ENCODE measurements at regions not wholly inside any gene's neighbourhood (a gene's known extent, or its start where the extent isn't known, plus 50 kb on each side); places are given as distances from the start of the nearest gene placed in this dataset.
A peak's percentile ranks its signal among the peaks of the same experiment; 100 is the strongest.

GRCh38 chr6:14981960-14982359 lies 263.9 kb upstream of the JARID2 start:
- H3K36me3 ChIP-seq (replicated peaks; ENCODE audit: insufficient read depth, low read depth), result no peaks in the 10 kb centered on the region
- H3K9me2 ChIP-seq (replicated peaks; ENCODE audit: insufficient read depth), result no peaks in the 10 kb centered on the region
- no peaks in the 10 kb centered on the region for H3K9me3 ChIP-seq (ENCODE audit: low read depth)
- no peak for TF ChIP-seq EZH2phosphoT487 (IDR thresholded peaks at IDR 0.05; ENCODE audit: low read depth, severe bottlenecking, unreplicated experiment)
- TF ChIP-seq, protein P1, sequence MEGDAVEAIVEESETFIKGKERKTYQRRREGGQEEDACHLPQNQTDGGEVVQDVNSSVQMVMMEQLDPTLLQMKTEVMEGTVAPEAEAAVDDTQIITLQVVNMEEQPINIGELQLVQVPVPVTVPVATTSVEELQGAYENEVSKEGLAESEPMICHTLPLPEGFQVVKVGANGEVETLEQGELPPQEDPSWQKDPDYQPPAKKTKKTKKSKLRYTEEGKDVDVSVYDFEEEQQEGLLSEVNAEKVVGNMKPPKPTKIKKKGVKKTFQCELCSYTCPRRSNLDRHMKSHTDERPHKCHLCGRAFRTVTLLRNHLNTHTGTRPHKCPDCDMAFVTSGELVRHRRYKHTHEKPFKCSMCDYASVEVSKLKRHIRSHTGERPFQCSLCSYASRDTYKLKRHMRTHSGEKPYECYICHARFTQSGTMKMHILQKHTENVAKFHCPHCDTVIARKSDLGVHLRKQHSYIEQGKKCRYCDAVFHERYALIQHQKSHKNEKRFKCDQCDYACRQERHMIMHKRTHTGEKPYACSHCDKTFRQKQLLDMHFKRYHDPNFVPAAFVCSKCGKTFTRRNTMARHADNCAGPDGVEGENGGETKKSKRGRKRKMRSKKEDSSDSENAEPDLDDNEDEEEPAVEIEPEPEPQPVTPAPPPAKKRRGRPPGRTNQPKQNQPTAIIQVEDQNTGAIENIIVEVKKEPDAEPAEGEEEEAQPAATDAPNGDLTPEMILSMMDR (IDR thresholded peaks at IDR 0.05; ENCODE audit: poor library complexity), result no peak
- TF ChIP-seq EZH2 (IDR thresholded peaks at IDR 0.05; ENCODE audit: borderline replicate concordance), result no peak
- no peak overlapping the region for H3K4me2 ChIP-seq
- no peaks in the 10 kb centered on the region for H3K27me3 ChIP-seq
- no peaks in the 10 kb centered on the region for H4K20me1 ChIP-seq (ENCODE audit: insufficient read depth, poor library complexity, severe bottlenecking)
- H3K79me2 ChIP-seq, result no peaks in the 10 kb centered on the region
- no peak for DNase-seq (ENCODE audit: low spot score)
- WGBS (ENCODE audit: low lambda C conversion rate, missing lambda C conversion rate), result 86% methylated on average over 8 of the region's 8 CpGs
- H3K4me1 ChIP-seq (ENCODE audit: insufficient read depth), result peaks cover 9% of the 10 kb centered on the region
- no peak overlapping the region for H2AFZ ChIP-seq
- no peak overlapping the region for H3K27ac ChIP-seq
- H3K4me3 ChIP-seq, result no peak overlapping the region

DNA sequence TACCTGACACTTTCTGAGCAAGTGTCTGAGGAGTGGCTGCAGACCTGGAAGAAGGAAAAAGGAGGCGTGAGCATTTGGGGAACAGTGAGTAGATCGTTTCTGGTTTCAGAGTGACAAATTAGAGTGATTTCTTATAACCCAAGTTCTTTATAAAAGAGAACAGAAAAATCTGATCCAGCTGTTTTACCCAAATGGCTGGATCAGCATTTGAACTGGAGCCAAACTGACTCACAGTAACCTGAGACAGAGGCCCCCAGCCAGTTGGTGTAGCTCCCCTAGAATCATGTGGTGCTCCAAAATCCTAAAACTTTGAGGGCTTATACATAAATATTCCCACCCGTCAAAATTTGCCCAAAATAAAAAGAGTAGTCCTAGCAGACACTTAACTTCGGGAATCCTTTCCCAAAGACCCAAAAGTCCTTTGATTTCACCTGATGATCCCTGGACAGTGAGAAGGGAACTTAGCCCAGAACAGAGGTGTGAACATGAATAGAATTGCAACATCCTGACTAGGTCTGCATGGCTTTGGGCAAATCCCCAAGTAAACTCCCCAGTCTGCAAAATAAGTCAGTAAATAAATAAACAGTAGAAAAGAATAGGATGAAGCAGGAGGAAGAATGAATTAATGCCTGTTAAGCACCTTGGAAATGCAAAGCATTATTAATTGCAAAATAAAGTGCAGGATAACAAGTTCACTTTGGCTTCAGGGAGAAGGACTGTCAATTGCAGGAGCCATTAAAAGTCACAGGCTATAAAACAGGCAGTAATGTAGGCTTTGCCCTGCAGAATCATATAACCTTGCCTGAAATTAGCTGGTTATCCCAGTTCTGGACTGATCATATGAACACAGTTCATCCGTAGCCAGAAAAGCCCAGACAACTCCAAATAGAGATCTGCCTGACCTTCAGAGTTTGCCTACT lies 262.0 kb upstream of the JARID2 start:
- H3K4me2 ChIP-seq, result peak overlapping the region; percentile 30
- H3K4me3 ChIP-seq, result no peak overlapping the region
- H3K36me3 ChIP-seq (replicated peaks; ENCODE audit: insufficient read depth, low read depth), result no peaks in the 10 kb centered on the region
- no peak overlapping the region for H2AFZ ChIP-seq
- no peaks in the 10 kb centered on the region for H3K9me3 ChIP-seq (ENCODE audit: low read depth)
- H3K27ac ChIP-seq, result peak overlapping the region; percentile 2
- peaks cover 9% of the 10 kb centered on the region for H3K4me1 ChIP-seq (ENCODE audit: insufficient read depth)
- TF ChIP-seq EZH2phosphoT487 (IDR thresholded peaks at IDR 0.05; ENCODE audit: low read depth, severe bottlenecking, unreplicated experiment) (no peak), EZH2 (IDR thresholded peaks at IDR 0.05; ENCODE audit: borderline replicate concordance) (no peak)
- TF ChIP-seq, protein P1 (IDR thresholded peaks at IDR 0.05; ENCODE audit: poor library complexity), result no peak
- no peaks in the 10 kb centered on the region for H3K9me2 ChIP-seq (replicated peaks; ENCODE audit: insufficient read depth)
- 62% methylated on average over 5 of the region's 5 CpGs for WGBS (ENCODE audit: low lambda C conversion rate, missing lambda C conversion rate)
- DNase-seq (ENCODE audit: low spot score), result no peak
- H4K20me1 ChIP-seq (ENCODE audit: insufficient read depth, poor library complexity, severe bottlenecking), result no peaks in the 10 kb centered on the region
- H3K27me3 ChIP-seq, result no peaks in the 10 kb centered on the region
- no peaks in the 10 kb centered on the region for H3K79me2 ChIP-seq

GRCh38 chr6:14984519-14984853 lies 261.4 kb upstream of the JARID2 start:
- Histone ChIP-seq H3K27me3 (no peaks in the 10 kb centered on the region), H3K4me1 (ENCODE audit: insufficient read depth) (peaks cover 9% of the 10 kb centered on the region), H3K9me2 (replicated peaks; ENCODE audit: insufficient read depth) (no peaks in the 10 kb centered on the region), H3K36me3 (replicated peaks; ENCODE audit: insufficient read depth, low read depth) (no peaks in the 10 kb centered on the region), H2AFZ (no peak overlapping the region), H3K9me3 (ENCODE audit: low read depth) (no peaks in the 10 kb centered on the region), H3K79me2 (no peaks in the 10 kb centered on the region), H3K27ac (peak overlapping the region; percentile 34), H4K20me1 (ENCODE audit: insufficient read depth, poor library complexity, severe bottlenecking) (no peaks in the 10 kb centered on the region), H3K4me3 (no peak overlapping the region), H3K4me2 (peak overlapping the region; percentile 30)
- TF ChIP-seq EZH2phosphoT487 (IDR thresholded peaks at IDR 0.05; ENCODE audit: low read depth, severe bottlenecking, unreplicated experiment) (no peak), EZH2 (IDR thresholded peaks at IDR 0.05; ENCODE audit: borderline replicate concordance) (no peak)
- TF ChIP-seq, protein P1 (IDR thresholded peaks at IDR 0.05; ENCODE audit: poor library complexity), result no peak
- peak; percentile 76 for DNase-seq (ENCODE audit: low spot score)
- 26% methylated on average over 6 of the region's 6 CpGs for WGBS (ENCODE audit: low lambda C conversion rate, missing lambda C conversion rate)
